Epithelial cell of esophagus (primary cell): ENCODE measurements at regions not wholly inside any gene's neighbourhood (a gene's known extent, or its start where the extent isn't known, plus 50 kb on each side); places are given as distances from the start of the nearest gene placed in this dataset.
"Not testable (repeated sequence)": the region's sequence is repeated elsewhere in the genome, so short reads cannot be mapped to it uniquely, and the experiment has no call there.

Experiments used
- DNase-seq: peaks from one replicate; pipeline ENCODE4 v3.0.0; 2010; ENCODE audit warnings: low read depth
- H3K4me3 ChIP-seq: 2 replicates; pipeline ENCODE4 v1.5.1; 2011; ENCODE audit warnings: mild to moderate bottlenecking, low read length, control low read depth
- TF ChIP-seq, protein P1 (sequence below): IDR thresholded peaks from 2 replicates; pipeline ENCODE4 v1.5.1; 2011; ENCODE audit warnings: low read depth, mild to moderate bottlenecking, low read length, control low read depth, inconsistent platforms; ENCODE audit not compliant: insufficient read depth; ENCODE audit errors: missing control alignments

DNA sequence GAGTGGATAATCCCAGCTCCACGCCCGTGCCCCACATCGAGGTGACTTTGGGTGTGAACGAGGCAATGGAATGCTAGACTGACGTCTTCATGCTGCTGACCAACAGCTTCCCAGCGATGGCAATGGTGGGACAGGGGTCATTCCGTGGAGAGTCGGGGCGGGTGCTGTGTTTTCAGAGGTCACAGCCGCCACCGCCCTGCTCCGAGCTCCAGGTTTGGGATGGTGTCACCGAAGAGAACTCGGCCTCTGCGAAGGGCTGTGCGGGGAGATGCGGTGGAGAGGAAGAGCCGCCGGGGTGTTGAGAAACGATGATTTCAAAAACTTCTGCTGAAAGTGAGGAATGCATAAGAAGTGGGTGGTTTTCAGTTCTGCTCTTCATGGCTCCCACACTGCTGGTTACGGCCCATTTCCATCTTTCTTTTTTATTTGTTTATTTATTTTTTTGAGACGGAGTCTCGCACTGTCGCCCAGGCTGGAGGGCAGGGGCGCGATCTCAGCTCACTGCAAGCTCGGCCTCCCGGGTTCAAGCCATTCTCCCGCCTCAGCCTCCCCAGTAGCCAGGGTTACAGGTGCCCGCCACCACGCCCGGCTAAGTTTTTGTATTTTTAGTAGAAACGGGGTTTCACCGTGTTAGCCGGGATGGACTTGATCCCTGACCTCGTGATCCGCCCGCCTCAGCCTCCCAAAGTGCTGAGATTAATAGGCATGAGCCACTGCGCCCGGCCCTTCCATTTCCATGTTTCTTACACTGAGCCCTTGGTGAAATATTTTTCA lies 142.6 kb downstream of the RTP5 start:
- TF ChIP-seq, protein P1, sequence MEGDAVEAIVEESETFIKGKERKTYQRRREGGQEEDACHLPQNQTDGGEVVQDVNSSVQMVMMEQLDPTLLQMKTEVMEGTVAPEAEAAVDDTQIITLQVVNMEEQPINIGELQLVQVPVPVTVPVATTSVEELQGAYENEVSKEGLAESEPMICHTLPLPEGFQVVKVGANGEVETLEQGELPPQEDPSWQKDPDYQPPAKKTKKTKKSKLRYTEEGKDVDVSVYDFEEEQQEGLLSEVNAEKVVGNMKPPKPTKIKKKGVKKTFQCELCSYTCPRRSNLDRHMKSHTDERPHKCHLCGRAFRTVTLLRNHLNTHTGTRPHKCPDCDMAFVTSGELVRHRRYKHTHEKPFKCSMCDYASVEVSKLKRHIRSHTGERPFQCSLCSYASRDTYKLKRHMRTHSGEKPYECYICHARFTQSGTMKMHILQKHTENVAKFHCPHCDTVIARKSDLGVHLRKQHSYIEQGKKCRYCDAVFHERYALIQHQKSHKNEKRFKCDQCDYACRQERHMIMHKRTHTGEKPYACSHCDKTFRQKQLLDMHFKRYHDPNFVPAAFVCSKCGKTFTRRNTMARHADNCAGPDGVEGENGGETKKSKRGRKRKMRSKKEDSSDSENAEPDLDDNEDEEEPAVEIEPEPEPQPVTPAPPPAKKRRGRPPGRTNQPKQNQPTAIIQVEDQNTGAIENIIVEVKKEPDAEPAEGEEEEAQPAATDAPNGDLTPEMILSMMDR: no peak
- no peak for DNase-seq
- no peak overlapping the region for H3K4me3 ChIP-seq

DNA sequence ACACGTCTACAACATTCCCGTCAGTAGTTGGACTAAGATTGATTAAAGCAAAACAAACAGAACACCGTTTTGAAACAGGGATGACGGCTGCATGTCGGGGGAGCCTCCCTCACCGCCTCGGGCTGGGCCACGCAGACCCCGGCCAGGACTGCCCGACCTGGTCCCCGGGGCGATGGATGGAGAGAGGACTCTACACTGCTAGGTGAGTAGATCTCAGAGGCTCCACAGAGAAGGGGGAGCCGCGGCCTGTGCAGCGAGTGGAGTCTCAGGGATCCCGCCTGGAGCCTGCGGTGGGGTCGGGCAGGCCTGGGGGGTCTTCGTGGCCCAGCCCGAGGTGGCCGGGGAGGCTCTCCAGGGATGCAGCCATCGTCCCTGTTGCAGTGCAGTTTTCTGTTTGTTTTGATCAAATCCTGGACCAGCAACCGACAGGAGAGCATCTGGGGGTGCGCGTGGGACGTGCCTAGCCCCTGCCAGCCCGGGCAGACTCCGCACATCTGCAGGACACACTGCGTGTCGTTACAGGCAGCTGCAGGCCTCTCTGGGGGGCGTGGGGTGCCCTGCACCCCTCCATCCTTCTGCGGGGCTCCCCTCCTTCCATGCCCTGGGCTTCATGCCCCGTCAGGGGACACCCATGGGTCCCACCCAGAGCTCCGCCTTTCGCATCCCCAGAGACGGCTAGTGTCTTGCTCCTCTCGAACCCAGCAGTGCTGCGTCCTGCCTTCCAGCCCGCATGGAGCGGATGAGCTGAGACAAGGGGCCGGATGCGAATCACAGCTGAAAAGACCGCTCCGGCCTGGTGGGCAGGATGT lies 143.6 kb downstream of the RTP5 start:
- DNase-seq: no peak
- TF ChIP-seq, protein P1: no peak
- H3K4me3 ChIP-seq: no peak overlapping the region

DNA sequence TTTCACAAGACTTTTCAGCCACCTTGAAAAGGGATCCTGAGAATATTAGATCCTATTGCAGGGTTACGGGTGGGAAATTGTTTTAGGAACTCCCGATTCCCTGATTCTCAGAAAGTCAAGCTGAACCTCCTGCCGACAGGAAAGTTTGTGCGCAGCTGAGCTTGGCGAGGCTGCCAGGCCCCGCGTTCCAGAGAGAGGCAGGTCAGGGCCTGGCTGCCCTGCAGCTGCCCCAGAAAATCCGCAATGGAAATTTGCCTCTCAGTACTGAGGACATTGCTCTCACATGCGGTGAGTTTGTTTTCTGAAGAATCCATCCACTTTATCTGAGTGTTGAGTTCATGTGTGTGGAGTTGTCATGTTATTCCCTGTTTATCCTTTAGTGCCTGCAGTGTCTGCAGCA lies 144.2 kb downstream of the RTP5 start:
- H3K4me3 ChIP-seq: no peak overlapping the region
- TF ChIP-seq, protein P1: no peak
- no peak for DNase-seq

DNA sequence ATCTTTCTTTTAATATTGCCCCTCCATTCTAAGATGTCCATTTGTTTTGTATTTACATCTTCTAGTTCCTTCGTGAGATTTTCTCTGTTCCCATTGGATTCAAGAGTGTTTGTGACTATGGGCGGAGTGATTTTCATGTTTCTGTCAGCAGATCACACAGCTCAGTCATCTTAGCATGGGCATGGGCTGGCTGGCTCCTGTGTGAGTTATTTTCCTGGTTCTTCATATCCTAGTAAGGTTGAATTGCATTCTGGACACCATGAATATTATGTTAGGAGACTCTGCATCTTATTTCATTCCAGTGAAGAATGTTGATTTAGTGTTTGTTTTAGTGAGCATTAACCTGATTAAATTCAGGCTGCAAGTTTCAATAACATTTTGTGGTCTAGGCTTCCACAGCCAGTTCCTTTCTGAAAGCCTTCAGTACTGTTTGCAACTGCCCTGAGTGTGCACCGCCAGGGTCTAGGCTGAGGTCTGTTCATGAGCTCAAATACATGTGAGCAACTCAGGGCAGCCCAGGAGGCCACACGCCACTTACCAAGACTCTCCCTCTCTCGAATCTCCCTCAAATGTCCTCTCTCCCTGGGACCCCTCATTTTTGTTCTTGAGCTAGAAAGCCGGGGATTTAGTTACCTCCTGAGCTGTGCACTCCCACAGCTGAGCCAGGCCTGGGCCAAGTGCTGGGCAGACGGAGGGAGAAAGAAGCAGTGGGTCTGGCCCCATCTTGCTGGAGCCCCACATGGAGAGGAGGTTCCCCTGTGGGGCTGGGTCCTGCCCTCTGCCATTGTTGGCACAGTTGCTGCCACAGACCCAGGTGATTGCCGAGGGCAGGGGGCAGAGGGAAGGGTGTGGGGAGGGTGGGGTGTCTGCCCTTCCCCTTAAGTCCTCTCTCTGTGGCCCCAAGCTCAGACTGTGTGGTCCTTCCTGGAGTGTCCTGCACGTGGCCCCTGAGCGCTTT lies 145.9 kb downstream of the RTP5 start:
- TF ChIP-seq, protein P1: no peak
- H3K4me3 ChIP-seq: no peak overlapping the region
- no peak for DNase-seq

DNA sequence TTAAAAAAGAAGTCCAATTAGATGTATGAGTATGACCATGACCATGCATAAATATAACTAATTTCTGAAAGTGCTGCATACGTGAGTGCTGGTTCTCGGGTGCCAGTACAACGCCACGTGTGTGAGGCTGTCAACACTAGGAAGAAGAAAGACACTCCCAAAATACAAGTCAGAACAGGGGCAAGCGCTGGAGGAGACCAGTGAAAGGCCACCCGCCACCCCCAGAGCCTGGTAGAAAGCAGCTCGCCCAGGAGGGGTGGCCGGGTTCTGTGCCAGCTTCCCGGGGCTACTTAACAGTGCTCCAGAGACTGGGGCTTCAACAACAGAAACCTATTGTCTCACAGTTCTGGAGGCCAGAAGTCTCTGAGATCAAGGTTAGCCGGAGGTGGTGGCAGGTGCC lies 147.6 kb downstream of the RTP5 start:
- no peak overlapping the region for H3K4me3 ChIP-seq
- TF ChIP-seq, protein P1: no peak
- DNase-seq: no peak

DNA sequence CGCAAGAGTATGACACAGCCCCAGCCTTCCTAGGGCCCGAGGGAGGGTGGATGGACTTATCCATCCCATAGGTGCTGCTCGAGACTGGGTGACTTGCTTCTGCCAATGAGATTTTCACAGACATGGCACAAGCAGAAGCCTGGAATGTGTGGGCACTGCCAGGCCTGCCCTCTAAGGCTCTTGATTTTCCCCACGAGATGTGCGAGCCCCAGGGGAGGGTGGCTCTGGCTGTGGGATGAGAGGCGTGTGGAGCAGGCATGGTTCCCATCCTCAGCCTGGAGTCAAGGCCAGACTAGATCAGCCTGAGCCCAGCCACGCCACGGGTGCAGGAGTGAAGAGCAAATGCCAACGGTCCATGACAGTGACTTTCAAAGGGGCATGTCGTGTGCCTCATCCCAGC lies 148.9 kb downstream of the RTP5 start:
- not testable (repeated sequence) for H3K4me3 ChIP-seq, DNase-seq

DNA sequence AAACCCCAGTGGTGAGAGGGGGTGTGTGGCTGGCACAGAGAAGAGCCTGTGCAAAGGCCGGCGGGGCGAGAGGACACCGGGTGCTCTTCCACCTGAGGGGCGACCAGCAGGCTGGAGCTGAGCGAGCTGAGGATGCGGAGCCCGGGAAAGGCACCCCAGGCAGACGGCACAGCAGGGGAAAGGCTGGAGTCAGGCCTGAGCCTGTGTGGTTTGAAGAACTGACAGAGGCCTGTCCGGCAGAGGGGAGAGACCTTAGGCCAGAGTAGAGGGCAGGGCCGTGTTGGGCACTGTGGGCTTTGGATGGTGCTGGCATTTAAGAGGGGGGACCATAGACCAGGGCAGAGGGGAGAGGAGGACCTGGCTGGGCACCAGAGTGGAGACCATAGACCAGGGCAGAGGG lies 149.8 kb downstream of the RTP5 start:
- no peak overlapping the region for H3K4me3 ChIP-seq
- no peak for DNase-seq
- TF ChIP-seq, protein P1: no peak
